ENCODE measurements at regions not wholly inside any gene's neighbourhood (a gene's known extent, or its start where the extent isn't known, plus 50 kb on each side); places are given as distances from the start of the nearest gene placed in this dataset.

DNA sequence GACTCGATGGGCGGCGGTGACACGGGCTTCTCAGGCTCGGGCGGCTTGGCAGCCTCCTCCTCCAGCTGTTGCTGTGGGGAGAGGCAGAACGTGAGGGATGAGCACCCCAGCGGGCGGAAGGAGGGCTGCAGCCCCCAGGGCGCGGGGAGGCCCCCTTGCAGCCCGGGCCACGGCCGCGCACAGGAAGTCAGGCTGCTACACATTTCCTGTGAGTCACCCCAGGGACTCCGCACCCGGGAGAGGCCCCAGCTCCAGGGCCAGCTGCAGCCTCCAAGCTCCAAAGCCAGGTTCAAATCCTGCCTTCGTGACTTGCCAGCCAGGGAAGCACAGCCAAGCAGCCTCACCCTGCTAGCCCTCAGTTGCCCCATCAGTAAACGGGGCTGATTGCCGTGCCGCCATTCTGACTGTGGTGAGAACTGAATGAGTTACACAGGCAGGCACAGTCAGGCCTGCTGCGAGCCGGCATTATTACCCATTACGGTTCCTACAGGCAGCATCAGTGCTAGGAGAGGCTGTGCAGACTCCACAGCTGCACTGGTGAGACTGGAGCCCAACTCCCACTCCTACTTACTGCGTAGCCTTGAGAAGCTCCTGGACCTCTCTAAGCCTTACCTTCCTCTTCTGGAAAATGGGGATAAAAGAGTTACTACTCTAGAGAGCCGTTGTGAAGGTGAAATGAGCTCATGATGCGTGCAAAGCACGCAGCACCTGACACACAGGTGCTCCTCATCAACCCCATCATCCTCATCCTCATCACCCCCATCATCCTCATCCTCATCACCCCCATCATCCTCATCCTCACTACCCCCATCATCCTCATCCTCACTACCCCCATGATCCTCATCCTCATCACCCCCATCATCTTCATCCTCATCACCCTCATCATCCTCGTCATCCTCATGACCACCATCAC is 100.9 kb downstream of the NCOR2 start (continued):
- TF ChIP-seq, protein P1, sequence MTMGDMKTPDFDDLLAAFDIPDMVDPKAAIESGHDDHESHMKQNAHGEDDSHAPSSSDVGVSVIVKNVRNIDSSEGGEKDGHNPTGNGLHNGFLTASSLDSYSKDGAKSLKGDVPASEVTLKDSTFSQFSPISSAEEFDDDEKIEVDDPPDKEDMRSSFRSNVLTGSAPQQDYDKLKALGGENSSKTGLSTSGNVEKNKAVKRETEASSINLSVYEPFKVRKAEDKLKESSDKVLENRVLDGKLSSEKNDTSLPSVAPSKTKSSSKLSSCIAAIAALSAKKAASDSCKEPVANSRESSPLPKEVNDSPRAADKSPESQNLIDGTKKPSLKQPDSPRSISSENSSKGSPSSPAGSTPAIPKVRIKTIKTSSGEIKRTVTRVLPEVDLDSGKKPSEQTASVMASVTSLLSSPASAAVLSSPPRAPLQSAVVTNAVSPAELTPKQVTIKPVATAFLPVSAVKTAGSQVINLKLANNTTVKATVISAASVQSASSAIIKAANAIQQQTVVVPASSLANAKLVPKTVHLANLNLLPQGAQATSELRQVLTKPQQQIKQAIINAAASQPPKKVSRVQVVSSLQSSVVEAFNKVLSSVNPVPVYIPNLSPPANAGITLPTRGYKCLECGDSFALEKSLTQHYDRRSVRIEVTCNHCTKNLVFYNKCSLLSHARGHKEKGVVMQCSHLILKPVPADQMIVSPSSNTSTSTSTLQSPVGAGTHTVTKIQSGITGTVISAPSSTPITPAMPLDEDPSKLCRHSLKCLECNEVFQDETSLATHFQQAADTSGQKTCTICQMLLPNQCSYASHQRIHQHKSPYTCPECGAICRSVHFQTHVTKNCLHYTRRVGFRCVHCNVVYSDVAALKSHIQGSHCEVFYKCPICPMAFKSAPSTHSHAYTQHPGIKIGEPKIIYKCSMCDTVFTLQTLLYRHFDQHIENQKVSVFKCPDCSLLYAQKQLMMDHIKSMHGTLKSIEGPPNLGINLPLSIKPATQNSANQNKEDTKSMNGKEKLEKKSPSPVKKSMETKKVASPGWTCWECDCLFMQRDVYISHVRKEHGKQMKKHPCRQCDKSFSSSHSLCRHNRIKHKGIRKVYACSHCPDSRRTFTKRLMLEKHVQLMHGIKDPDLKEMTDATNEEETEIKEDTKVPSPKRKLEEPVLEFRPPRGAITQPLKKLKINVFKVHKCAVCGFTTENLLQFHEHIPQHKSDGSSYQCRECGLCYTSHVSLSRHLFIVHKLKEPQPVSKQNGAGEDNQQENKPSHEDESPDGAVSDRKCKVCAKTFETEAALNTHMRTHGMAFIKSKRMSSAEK (CRISPR knock-in tag; IDR thresholded peaks at IDR 0.05; ENCODE audit: borderline replicate concordance) = no peak

DNA sequence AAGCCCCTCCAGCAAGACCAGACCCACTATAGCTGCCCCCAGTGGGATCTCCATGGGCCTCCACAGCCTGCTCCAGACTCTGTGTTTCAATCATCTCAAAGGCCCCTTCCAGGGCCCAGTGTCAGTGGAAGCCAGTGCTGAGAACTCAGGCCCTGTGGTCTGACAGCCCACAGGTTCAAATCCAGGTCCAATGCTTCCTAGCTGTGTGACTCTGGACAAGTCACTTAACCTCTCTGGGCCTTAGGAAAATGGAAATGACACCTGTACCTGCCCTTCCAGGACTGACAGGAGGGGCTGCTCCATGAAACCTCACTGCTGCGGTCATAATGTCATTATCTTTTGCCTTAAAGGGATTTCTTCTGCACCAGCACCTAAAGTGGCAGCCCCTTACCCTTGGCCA is 101.9 kb downstream of the NCOR2 start:
- Mint-ChIP-seq H3K9me3 (peaks cover 18% of the 10 kb centered on the region), H3K27ac (no peak overlapping the region), H3K36me3 (peaks cover 46% of the 10 kb centered on the region), H3K27me3 (ENCODE audit: low read depth) (no peaks in the 10 kb centered on the region), H3K4me1 (peaks cover 18% of the 10 kb centered on the region), H3K4me3 (no peak overlapping the region)
- ChIA-PET POLR2A (no interaction called here), CTCF (no interaction called here)
- ATAC-seq (no peak), DNase-seq (ENCODE audit: low spot score) (no peak)
- no peak for TF ChIP-seq ZNF121 (CRISPR knock-in tag; IDR thresholded peaks at IDR 0.05)
- TF ChIP-seq, protein P2, sequence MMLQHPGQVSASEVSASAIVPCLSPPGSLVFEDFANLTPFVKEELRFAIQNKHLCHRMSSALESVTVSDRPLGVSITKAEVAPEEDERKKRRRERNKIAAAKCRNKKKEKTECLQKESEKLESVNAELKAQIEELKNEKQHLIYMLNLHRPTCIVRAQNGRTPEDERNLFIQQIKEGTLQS (CRISPR knock-in tag; conservative IDR thresholded peaks at IDR 0.05) = no peak
- TF ChIP-seq ZNF219 (CRISPR knock-in tag; IDR thresholded peaks at IDR 0.05; ENCODE audit: borderline replicate concordance) = no peak

DNA sequence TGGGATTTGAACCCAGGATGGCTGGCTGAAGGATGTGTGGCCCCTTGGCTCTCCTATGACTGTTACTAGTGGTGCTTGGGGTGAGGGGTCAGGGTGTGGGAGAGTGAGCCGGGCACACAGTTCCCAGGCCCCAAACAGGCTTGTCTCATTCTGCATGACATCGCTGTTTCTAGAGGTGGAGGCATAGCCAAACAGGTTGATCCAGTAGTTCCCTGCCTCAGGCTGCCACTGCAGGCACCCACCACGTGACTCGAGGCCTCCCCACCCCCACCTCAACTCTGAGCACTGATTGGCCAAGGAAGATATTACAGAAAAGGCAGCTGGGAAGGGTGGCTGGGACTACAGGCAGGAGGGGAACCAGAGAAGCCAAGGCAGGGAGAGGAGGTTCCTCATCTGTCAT is 102.6 kb downstream of the NCOR2 start:
- TF ChIP-seq ETV6 (CRISPR knock-in tag; IDR thresholded peaks at IDR 0.05) = no peak
- TF ChIP-seq ZNF671 (CRISPR knock-in tag; IDR thresholded peaks at IDR 0.05) = no peak
- no peak for TF ChIP-seq TP53 (CRISPR knock-in tag; IDR thresholded peaks at IDR 0.05)
- TF ChIP-seq CREM (CRISPR knock-in tag; IDR thresholded peaks at IDR 0.05) = no peak
- TF ChIP-seq, protein P3, sequence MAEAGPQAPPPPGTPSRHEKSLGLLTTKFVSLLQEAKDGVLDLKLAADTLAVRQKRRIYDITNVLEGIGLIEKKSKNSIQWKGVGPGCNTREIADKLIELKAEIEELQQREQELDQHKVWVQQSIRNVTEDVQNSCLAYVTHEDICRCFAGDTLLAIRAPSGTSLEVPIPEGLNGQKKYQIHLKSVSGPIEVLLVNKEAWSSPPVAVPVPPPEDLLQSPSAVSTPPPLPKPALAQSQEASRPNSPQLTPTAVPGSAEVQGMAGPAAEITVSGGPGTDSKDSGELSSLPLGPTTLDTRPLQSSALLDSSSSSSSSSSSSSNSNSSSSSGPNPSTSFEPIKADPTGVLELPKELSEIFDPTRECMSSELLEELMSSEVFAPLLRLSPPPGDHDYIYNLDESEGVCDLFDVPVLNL (CRISPR knock-in tag; IDR thresholded peaks at IDR 0.05; ENCODE audit: borderline replicate concordance, low read depth) = no peak
- no peak for TF ChIP-seq TEAD4 (CRISPR knock-in tag; IDR thresholded peaks at IDR 0.05)
- H3K27me3 Mint-ChIP-seq (ENCODE audit: low read depth) = no peaks in the 10 kb centered on the region
- H3K36me3 Mint-ChIP-seq = peaks cover 44% of the 10 kb centered on the region
- no peak overlapping the region for H3K4me3 Mint-ChIP-seq
- peaks cover 18% of the 10 kb centered on the region for H3K4me1 Mint-ChIP-seq
- H3K9me3 Mint-ChIP-seq = peaks cover 18% of the 10 kb centered on the region
- CTCF ChIA-PET = interaction anchor here (0.6 kb wide), 1 partner anchor 64 kb away, joined by 4 read pairs; no protein-coding TSS in a partner anchor
- POLR2A ChIA-PET = no interaction called here
- DNase-seq (ENCODE audit: low spot score) (no peak), ATAC-seq (no peak)
- H3K27ac Mint-ChIP-seq = no peak overlapping the region

DNA sequence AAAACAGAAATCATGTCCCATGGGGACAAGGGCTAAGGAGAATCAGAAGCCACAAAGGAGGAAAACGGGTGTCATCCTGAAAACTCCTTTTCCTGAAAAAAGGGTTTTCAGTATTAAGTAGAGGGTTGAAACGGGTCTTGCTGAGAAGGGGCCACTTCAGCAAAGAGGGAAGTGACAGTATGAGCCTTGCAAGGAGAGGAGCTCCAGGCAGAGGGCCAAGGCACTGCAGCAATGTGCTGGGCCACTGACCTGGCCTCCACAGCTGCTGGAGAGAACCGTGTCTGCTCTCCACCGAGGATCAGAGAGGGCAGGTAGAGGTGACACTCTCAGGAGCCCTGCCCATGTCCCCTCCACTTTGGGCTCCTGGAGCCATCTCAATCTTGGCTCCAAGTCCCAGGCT is 103.3 kb downstream of the NCOR2 start:
- no peak overlapping the region for H3K4me3 Mint-ChIP-seq
- TF ChIP-seq JAZF1 (CRISPR knock-in tag; IDR thresholded peaks at IDR 0.05) (no peak), CREM (CRISPR knock-in tag; IDR thresholded peaks at IDR 0.05) (no peak), ZNF416 (CRISPR knock-in tag; IDR thresholded peaks at IDR 0.05) (no peak)
- no peak for ATAC-seq
- peaks cover 11% of the 10 kb centered on the region for H3K9me3 Mint-ChIP-seq
- DNase-seq (ENCODE audit: low spot score) = no peak
- ChIA-PET POLR2A (no interaction called here), CTCF (interaction anchor here (0.6 kb wide), 1 partner anchor 65 kb away, joined by 4 read pairs; no protein-coding TSS in a partner anchor)
- peaks cover 44% of the 10 kb centered on the region for H3K36me3 Mint-ChIP-seq
- H3K27me3 Mint-ChIP-seq (ENCODE audit: low read depth) = no peaks in the 10 kb centered on the region
- H3K4me1 Mint-ChIP-seq = peaks cover 18% of the 10 kb centered on the region
- H3K27ac Mint-ChIP-seq = peak overlapping the region; percentile 64

All from WTC11 (cell line).